Umbilical cord (tissue), 1 donor: ENCODE measurements at regions not wholly inside any gene's neighbourhood (a gene's known extent, or its start where the extent isn't known, plus 50 kb on each side); places are given as distances from the start of the nearest gene placed in this dataset.

Experiments used
- DNase-seq: peaks from one replicate; pipeline ENCODE4 v3.0.0-alpha.2; 2015; ENCODE audit warnings: low spot score

DNA sequence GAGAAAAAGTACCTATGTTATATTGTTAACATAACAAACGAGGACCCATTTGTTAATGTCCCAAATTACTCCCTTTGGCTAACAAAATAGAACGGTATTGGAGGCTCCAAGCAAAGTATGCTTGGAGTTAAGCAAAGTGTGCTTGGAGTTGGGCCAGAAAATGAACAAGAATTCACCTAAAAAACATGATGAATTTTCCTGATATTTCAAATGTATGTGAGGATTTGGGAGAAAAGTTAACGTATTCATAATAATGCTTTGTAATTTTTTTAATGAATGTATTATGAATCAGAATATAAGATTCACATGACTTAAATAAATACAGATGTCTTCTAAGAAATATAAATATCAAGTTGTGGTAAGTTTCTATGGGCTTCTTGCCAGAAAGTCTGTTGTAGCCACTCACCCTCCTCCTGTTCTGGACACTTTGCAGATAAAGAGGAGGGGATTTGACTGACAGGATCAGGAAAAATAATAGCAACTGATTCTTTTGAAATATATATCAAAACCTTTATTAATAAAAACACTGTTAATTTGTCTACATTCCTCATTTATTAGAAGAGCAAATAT, 423.7 kb upstream of the MMADHC start:
- no peak for DNase-seq

- no peak for DNase-seq
Measured at GRCh38 chr2:150008901-150009300, 421.3 kb upstream of the MMADHC start.

DNA sequence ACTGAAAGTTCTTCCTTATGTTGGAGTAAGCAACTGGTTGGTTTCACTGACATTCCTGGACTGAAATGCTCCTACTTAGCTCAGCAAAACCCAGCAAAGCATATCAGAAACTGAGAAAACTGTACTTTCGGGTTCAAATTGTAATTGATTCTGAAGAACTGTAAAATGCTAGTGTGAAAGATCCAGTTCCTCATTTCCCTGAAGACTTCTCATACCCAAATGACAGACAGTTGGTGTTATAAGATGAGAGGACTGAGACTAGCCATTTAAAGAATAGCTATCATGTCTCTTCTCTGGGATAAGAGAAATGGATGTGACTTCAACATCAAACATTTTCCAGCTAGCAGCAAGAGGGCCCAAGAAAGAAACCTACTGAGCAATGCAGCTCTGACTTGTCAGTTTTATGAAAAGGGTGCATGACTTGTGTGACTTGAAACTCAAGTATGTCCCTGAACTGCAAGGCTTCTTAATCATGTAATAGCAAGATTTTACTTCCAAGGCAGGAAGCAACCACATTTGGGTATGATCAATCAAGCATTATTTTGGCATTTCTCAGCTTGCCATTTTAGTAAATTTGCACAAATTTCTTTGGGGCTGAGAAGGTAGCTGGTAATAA, 420.3 kb upstream of the MMADHC start:
- no peak for DNase-seq

DNA sequence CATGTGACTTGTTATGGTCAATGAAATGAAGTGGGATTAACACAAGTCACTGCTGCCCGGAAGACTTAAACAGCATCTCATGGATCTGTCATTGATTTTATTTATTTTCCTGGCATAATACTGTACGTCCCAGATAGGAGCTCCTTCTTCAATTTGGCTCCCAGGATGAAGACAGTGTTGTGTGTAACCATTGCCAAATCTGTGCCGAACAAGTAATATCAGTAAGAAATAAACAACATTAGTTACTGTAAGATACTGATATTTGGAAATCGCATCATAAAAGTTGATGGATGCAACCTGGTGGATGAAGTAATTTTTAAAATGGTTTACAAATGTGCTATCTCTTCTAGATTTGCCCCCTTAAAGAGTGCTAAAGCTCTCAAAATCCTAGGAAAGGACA, 419.0 kb upstream of the MMADHC start:
- DNase-seq: no peak

GRCh38 chr2:150003544-150003943, 416.0 kb upstream of the MMADHC start:
- peak; percentile 54 for DNase-seq

- no peak for DNase-seq
Measured at GRCh38 chr2:150001788-150002187, 414.2 kb upstream of the MMADHC start.

- peak; percentile 62 for DNase-seq
Measured at GRCh38 chr2:149996901-149997300, 409.3 kb upstream of the MMADHC start.

DNA sequence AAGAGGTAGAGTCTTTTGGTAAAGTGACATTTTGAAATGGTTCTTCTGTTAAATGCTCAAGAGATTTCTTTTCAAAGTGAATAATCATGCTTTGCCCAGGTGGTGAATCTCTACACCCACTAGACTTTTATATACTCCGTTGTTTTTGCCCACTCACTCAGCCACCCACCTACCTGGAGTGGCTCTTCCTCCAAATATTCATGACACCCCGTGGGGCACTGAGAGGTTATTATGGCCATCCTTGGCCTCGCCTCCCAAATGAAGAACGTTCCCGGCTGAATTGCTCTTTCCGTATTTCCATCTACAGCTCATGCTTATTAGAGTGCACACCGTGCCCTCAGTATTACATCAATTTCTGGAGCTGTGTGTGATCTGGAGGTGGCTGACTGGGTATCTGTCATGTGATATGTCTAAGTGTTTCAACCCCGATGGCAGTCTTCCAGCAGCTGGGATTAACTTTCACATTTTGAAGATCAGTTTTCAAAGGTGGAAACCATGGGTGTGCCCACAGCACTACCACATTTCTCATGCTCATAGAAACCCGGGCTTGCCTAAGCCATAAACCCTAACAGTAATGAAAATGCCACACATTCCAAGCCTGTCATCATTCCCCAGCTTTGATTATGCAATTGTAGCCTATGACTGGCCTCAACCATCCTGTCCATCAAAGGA, 406.6 kb upstream of the MMADHC start:
- peak; percentile 53 for DNase-seq

DNA sequence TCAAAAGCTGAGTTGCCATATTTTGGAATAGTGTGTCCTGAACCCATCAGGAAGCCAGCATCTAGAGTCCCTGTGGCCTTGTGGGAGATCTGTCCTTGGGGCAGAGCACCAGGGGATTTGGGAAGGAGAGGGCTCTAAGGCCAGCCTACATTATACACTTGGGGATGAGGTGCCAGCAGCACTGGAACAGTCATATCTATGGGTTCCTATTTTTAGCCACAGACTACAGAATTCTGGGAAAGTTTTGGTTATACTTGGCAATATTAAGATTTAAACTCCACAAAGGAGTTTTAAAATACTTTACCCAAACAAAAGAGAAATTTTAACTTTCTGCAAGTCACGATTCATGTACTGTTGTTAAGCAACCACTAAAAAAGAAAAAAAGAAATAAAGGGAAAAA, 405.7 kb upstream of the MMADHC start:
- no peak for DNase-seq

- no peak for DNase-seq
Measured at GRCh38 chr2:149991576-149991975, 404.0 kb upstream of the MMADHC start.

DNA sequence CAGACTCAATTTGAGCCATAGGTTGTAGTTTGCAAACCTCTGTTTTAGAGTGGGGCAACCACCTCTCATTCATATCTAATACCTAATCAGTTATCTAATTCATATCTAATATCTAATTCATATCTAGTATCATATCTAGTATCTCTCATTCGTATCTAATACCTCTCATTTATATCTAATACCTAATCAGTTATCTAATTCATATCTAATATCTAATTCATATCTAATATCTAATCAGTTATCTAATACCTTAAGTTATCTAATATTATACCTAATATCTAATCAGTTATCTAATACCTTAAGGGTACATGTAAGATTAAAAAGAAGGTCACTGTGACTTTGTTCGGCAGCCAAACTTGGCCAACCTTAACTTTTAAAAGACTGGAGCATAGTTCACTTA, 403.4 kb upstream of the MMADHC start:
- no peak for DNase-seq

DNA sequence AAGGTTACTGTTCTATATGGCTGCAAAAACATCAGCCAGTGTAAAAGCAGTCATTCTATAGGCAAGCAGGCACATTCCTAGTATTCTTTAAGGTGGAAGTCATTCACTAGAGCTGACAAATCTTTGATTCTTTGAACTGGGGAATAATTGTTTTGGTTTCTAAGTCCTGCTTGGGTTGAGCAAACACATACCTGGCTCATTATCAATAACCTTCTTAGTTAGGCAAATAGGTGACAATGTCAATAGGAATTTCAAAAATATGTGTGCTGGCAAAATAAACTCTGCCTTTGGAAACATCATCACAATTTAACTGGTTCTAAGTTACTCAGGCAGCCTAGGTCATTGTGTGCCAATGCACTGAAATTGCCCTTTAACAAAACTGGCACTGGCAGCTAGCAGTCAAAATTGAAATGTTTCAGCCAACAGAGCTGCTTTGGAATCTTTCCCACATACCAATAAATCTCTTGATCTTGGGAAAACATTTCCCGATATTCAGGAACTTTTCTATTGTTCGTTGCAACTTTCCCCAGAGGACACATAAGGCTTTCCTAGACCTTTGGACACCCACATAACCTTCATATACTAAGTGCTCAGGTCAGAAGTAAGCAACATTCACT, 402.0 kb upstream of the MMADHC start:
- no peak for DNase-seq

DNA sequence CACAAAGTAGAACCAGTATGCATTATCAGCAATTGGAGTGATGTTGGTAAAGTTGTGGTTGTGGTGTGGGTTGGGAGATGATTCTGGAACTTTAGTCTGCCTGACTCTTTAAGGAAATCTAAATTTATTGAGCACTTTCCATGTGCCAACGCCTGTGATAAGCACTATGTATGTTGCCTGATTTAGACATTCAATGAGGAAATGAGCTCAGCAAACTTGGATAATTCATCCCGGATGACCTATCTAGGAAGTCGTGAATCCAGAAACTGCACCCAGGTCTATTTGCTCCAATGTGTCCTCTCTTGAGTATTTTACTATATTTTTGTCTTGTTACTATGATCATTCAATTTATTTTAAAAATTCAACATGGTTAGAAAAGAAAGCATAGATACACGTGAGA, 400.8 kb upstream of the MMADHC start:
- DNase-seq: no peak

DNA sequence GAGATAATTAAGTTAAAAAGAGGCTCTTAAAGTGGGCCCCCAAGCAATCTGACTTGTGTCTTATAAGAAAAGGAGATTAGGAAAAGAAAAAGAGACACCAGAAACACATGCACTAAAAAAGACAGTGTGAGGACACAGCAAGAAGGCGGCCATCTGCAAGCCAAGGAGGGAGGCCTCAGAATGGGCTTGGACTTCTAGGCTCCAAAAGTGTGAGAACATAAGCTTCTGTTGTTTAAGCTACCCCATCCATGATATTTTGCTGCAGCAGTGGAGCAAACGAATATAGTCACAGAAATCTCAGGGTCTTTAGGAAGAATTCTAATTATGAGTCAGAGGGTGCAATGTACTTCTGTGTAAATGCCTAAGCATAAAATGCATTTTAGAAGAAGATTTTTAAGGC, 399.3 kb upstream of the MMADHC start:
- DNase-seq: no peak

GRCh38 chr2:149984311-149984710, 396.7 kb upstream of the MMADHC start:
- DNase-seq: no peak

- no peak for DNase-seq
Measured at GRCh38 chr2:149972066-149972465, 384.5 kb upstream of the MMADHC start.

GRCh38 chr2:149954981-149955600, 367.5 kb upstream of the MMADHC start:
- no peak for DNase-seq

DNA sequence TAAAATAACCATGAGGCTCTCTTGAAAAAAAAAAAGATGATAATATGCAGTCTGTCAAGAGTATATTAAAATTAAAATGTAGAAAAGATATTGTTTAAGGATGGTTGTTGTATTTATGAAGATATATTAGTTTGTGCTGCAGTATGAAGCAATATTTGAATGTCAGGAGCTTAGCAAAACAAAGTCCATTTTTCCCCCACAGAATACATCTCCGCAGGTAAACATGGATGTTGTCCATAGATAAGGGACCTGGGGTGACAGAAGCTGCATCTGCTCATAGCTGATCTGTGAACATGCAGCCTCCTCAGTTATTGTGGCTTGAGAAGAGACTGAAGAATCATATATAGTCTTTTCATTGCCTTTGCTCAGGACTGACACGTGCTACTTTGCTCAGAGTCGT, 366.1 kb upstream of the MMADHC start:
- no peak for DNase-seq

DNA sequence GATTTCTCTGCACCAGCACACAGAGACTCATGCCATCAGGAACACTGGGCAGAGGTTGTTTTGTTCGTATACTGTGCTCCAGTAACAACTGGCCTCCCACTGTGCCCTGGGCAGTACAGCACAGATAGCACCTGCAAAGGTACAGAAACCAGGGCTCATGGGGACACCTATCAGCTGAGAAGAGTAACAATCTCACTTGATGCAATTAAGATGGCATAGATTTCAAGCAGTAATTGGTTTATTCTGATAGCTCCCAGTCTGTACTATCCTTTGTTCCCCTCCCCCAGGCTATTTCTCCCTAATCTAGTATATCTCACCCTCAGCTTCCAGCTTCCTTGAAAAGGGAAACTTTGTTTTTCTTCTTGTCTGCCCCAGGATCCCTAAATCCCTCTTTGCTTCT, 343.9 kb upstream of the MMADHC start:
- no peak for DNase-seq

DNA sequence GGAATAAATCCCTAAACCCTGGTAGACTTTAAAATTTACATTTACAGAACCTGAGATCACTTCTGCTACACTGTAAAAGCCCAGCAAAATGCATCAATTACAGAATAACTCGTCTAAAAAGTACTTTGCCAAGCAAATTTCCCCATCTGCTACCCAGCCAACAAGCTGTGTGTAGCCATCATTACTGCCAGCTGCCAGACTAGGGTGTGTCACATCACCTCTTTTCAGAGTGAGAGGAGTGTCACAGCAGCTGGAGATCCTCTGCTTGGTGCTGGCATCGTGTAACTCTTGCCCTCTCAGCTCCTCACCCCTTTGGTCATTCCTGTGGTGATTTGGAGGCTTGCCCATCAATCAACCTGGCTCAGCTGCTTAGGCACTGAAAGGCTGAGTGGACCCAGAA, 340.4 kb upstream of the MMADHC start:
- DNase-seq: no peak

DNA sequence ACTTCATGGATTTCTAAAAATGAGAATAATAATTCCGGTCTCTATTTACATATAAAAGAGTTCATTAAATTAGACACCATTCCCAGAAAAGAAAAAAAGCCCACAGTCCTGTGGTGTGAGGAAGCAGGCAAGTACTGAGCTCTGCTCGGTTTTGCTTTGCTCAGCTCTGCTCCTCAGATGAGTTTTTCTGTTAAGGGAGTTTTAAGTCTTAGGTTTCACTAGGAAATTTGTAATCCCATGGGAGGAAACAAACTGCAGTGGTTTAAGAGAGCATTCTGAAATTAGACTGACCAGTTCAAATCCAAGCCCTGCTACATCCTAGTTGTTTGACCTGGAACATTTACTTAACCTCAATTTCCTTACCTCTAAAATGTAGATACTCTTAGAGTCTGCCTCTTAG, 338.6 kb upstream of the MMADHC start:
- no peak for DNase-seq

DNA sequence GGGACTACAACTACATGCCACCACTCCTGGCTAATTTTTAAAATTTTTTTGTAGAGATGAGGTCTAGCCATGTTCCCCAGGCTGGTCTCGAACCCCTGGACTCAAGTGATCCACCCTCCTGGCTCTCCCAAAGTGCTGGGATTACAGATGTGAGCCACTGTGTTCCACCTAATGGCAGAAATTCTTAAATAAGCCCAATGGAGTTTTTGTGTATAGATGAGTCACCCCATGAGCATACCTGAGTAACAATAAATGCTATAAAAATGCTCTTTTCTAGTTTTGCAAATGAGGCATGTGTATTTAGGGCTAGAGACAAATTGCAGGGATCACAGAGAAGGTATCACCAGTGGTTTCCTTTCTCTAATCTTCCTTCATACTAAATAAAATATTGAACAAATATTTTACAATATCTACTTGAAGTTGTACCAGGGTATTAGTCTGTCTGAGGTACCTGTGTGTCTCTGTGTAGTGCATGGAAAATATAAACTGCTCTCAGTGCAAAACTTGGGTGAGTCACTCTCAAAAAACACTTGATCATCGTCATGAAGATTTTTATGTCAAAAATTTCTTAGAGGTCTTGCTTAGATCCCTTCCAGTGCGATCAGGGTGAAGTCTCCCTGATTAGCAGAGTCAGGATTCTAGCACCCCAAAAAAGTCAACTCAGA, 337.1 kb upstream of the MMADHC start:
- DNase-seq: no peak
